ENCODE measurements at regions not wholly inside any gene's neighbourhood (a gene's known extent, or its start where the extent isn't known, plus 50 kb on each side); places are given as distances from the start of the nearest gene placed in this dataset.

GRCh38 chr2:187017438-187017837, 168.5 kb upstream of the ZSWIM2 start:
- H3K4me2 ChIP-seq (ENCODE audit: insufficient read depth, low read length) = no peak overlapping the region
- H4K20me1 ChIP-seq (ENCODE audit: insufficient read depth, low read length) = no peaks in the 10 kb centered on the region
- no peaks in the 10 kb centered on the region for H3K36me3 ChIP-seq (ENCODE audit: insufficient read depth, low read length)
- TF ChIP-seq CTCF (IDR thresholded peaks at IDR 0.05; ENCODE audit: extremely low read depth, low read depth, low read length) = no peak
- no peaks in the 10 kb centered on the region for H3K9me3 ChIP-seq (ENCODE audit: low read depth, low read length)
- H3K4me3 ChIP-seq (ENCODE audit: insufficient read depth, low read length) = no peak overlapping the region
- DNase-seq (ENCODE audit: insufficient read length, low spot score, missing footprints) = no peak
- no peaks in the 10 kb centered on the region for H3K79me2 ChIP-seq (ENCODE audit: insufficient read depth, low read length)
- H2AFZ ChIP-seq (ENCODE audit: low read length) = no peak overlapping the region
- H3K4me1 ChIP-seq (ENCODE audit: insufficient read depth, low read length) = no peaks in the 10 kb centered on the region
- H3K27me3 ChIP-seq (ENCODE audit: insufficient read depth, low read length) = no peaks in the 10 kb centered on the region
- no peak overlapping the region for H3K27ac ChIP-seq (ENCODE audit: low read depth, low read length)

- no peaks in the 10 kb centered on the region for H3K36me3 ChIP-seq (ENCODE audit: insufficient read depth, low read length)
- TF ChIP-seq CTCF (IDR thresholded peaks at IDR 0.05; ENCODE audit: extremely low read depth, low read depth, low read length) = no peak
- H2AFZ ChIP-seq (ENCODE audit: low read length) = no peak overlapping the region
- H3K9me3 ChIP-seq (ENCODE audit: low read depth, low read length) = no peaks in the 10 kb centered on the region
- H3K79me2 ChIP-seq (ENCODE audit: insufficient read depth, low read length) = no peaks in the 10 kb centered on the region
- H4K20me1 ChIP-seq (ENCODE audit: insufficient read depth, low read length) = no peaks in the 10 kb centered on the region
- peak; percentile 73 for DNase-seq (ENCODE audit: insufficient read length, low spot score, missing footprints)
- H3K27ac ChIP-seq (ENCODE audit: low read depth, low read length) = no peak overlapping the region
- no peaks in the 10 kb centered on the region for H3K27me3 ChIP-seq (ENCODE audit: insufficient read depth, low read length)
- H3K4me1 ChIP-seq (ENCODE audit: insufficient read depth, low read length) = no peaks in the 10 kb centered on the region
- H3K4me3 ChIP-seq (ENCODE audit: insufficient read depth, low read length) = no peak overlapping the region
- H3K4me2 ChIP-seq (ENCODE audit: insufficient read depth, low read length) = peak overlapping the region; percentile 27
Observed at GRCh38 chr2:187013058-187013457, 164.1 kb upstream of the ZSWIM2 start.

GRCh38 chr2:187011206-187011832, 162.3 kb upstream of the ZSWIM2 start:
- H3K36me3 ChIP-seq (ENCODE audit: insufficient read depth, low read length) = no peaks in the 10 kb centered on the region
- no peaks in the 10 kb centered on the region for H3K79me2 ChIP-seq (ENCODE audit: insufficient read depth, low read length)
- no peak overlapping the region for H3K4me2 ChIP-seq (ENCODE audit: insufficient read depth, low read length)
- no peaks in the 10 kb centered on the region for H4K20me1 ChIP-seq (ENCODE audit: insufficient read depth, low read length)
- H3K27me3 ChIP-seq (ENCODE audit: insufficient read depth, low read length) = no peaks in the 10 kb centered on the region
- TF ChIP-seq CTCF (IDR thresholded peaks at IDR 0.05; ENCODE audit: extremely low read depth, low read depth, low read length) = no peak
- H3K4me1 ChIP-seq (ENCODE audit: insufficient read depth, low read length) = no peaks in the 10 kb centered on the region
- no peaks in the 10 kb centered on the region for H3K9me3 ChIP-seq (ENCODE audit: low read depth, low read length)
- no peak overlapping the region for H3K27ac ChIP-seq (ENCODE audit: low read depth, low read length)
- H2AFZ ChIP-seq (ENCODE audit: low read length) = no peak overlapping the region
- no peak overlapping the region for H3K4me3 ChIP-seq (ENCODE audit: insufficient read depth, low read length)
- DNase-seq (ENCODE audit: insufficient read length, low spot score, missing footprints) = no peak

- Histone ChIP-seq H3K9me3 (ENCODE audit: low read depth, low read length) (no peaks in the 10 kb centered on the region), H2AFZ (ENCODE audit: low read length) (no peak overlapping the region), H3K4me3 (ENCODE audit: insufficient read depth, low read length) (no peak overlapping the region), H3K27ac (ENCODE audit: low read depth, low read length) (no peak overlapping the region), H3K79me2 (ENCODE audit: insufficient read depth, low read length) (no peaks in the 10 kb centered on the region), H3K4me2 (ENCODE audit: insufficient read depth, low read length) (no peak overlapping the region), H3K4me1 (ENCODE audit: insufficient read depth, low read length) (no peaks in the 10 kb centered on the region), H3K27me3 (ENCODE audit: insufficient read depth, low read length) (no peaks in the 10 kb centered on the region), H4K20me1 (ENCODE audit: insufficient read depth, low read length) (no peaks in the 10 kb centered on the region), H3K36me3 (ENCODE audit: insufficient read depth, low read length) (no peaks in the 10 kb centered on the region)
- no peak for DNase-seq (ENCODE audit: insufficient read length, low spot score, missing footprints)
- TF ChIP-seq CTCF (IDR thresholded peaks at IDR 0.05; ENCODE audit: extremely low read depth, low read depth, low read length) = no peak
Observed at GRCh38 chr2:187009483-187010239, 160.7 kb upstream of the ZSWIM2 start.
